PC-9 (cell line): ENCODE measurements at regions not wholly inside any gene's neighbourhood (a gene's known extent, or its start where the extent isn't known, plus 50 kb on each side); places are given as distances from the start of the nearest gene placed in this dataset.

ENCODE experiments used
- BruUV-seq: library from RNA; stranded (reverse); fragments of 400-500 nt; replicated peaks from 2 replicates; lab custom pipeline; 2021; lab: Mats Ljungman, UMichigan
- CTCF ChIA-PET: fragments of 300-600 bp; sonication (Branson Sonifier 250); formaldehyde crosslinking; loops from one replicate; lab custom pipeline; 2022; ENCODE audit warnings: antibody characterized with exemption; lab: Charles Lee
- POLR2A ChIA-PET: fragments of 300-600 bp; sonication (Branson Sonifier 250); formaldehyde crosslinking; loops from one replicate; lab custom pipeline; 2022; ENCODE audit warnings: antibody characterized with exemption; ENCODE audit not compliant: unreplicated experiment; lab: Charles Lee
- DNase-seq, 2 experiments: peaks; one replicate each; pipeline versions ENCODE4 v3.0.0 to v3.0.0-alpha.2; 2015 to 2022; ENCODE audit warnings: mixed read lengths in 1 of 2
- H2AFZ ChIP-seq: fragments of 200-600 bp; sonication (generic); 2 replicates; pipeline ENCODE4 v1.8.1; 2017; ENCODE audit warnings: antibody characterized with exemption
- H3F3A ChIP-seq: fragments of 200-600 bp; sonication (generic); 2 replicates; pipeline ENCODE4 v1.8.1; 2017; ENCODE audit warnings: antibody characterized with exemption, mild to moderate bottlenecking, low read depth; ENCODE audit not compliant: insufficient read depth
- H3K27ac ChIP-seq: fragments of 200-600 bp; sonication (generic); 2 replicates; pipeline ENCODE4 v1.6.1; 2016; ENCODE audit warnings: mixed run types
- H3K27me3 ChIP-seq: fragments of 200-600 bp; sonication (generic); 2 replicates; pipeline ENCODE4 v1.6.1; 2016; ENCODE audit warnings: low read depth, mixed run types; ENCODE audit not compliant: insufficient read depth
- H3K36me3 ChIP-seq: fragments of 200-600 bp; sonication (generic); 2 replicates; pipeline ENCODE4 v1.6.1; 2016; ENCODE audit warnings: low read depth, mixed run types
- H3K4me1 ChIP-seq: fragments of 200-600 bp; sonication (generic); replicated peaks from 2 replicates; pipeline ENCODE4 v1.6.1; 2016; ENCODE audit warnings: mixed run types; ENCODE audit not compliant: insufficient read depth
- H3K4me2 ChIP-seq: fragments of 200-600 bp; sonication (generic); 2 replicates; pipeline ENCODE4 v1.6.1; 2017; ENCODE audit warnings: mixed run types
- H3K4me3 ChIP-seq: fragments of 200-600 bp; sonication (generic); 2 replicates; pipeline ENCODE4 v1.6.1; 2016; ENCODE audit warnings: mixed run types
- H3K79me2 ChIP-seq: fragments of 200-600 bp; sonication (generic); 2 replicates; pipeline ENCODE4 v1.6.1; 2017; ENCODE audit warnings: low read depth, mixed run types
- H3K9me2 ChIP-seq: fragments of 200-600 bp; sonication (generic); 2 replicates; pipeline ENCODE4 v1.8.1; 2017; ENCODE audit warnings: mild to moderate bottlenecking; ENCODE audit not compliant: insufficient read depth
- H3K9me3 ChIP-seq: fragments of 200-600 bp; sonication (generic); 2 replicates; pipeline ENCODE4 v1.8.1; 2016; ENCODE audit warnings: low read depth; ENCODE audit not compliant: insufficient read depth
- H4K20me1 ChIP-seq: fragments of 200-600 bp; sonication (generic); 2 replicates; pipeline ENCODE4 v1.8.1; 2017; ENCODE audit not compliant: insufficient read depth
- CTCF ChIP-seq: fragments of 200-600 bp; sonication (generic); conservative IDR thresholded peaks from 2 replicates; pipeline ENCODE4 v1.6.1; 2017; ENCODE audit warnings: mixed run types, antibody characterized with exemption, mild to moderate bottlenecking, moderate library complexity
- EZH2 ChIP-seq: fragments of 200-600 bp; sonication (generic); IDR thresholded peaks from 2 replicates; pipeline ENCODE4 v1.8.0; 2017; ENCODE audit warnings: antibody characterized with exemption, low read depth
- intact Hi-C: fragments of 100-400 bp; cut with micrococcal nuclease; formaldehyde crosslinking; loops from one replicate; pipeline ENCODE4 v1.10.0; 2022; ENCODE audit not compliant: unreplicated experiment

- H3F3A ChIP-seq, result no peaks in the 10 kb centered on the region
- POLR2A ChIA-PET, result no interaction called here
- H3K27ac ChIP-seq, result no peak overlapping the region
- H4K20me1 ChIP-seq, result no peaks in the 10 kb centered on the region
- H3K9me2 ChIP-seq, result no peaks in the 10 kb centered on the region
- H3K36me3 ChIP-seq, result no peaks in the 10 kb centered on the region
- no peaks in the 10 kb centered on the region for H3K27me3 ChIP-seq
- no peak for TF ChIP-seq EZH2
- TF ChIP-seq CTCF, result no peak
- no peak overlapping the region for H3K4me2 ChIP-seq
- H3K79me2 ChIP-seq, result no peaks in the 10 kb centered on the region
- CTCF ChIA-PET, result no interaction called here
- H2AFZ ChIP-seq, result no peak overlapping the region
- H3K9me3 ChIP-seq, result no peaks in the 10 kb centered on the region
- intact Hi-C loops, result no loop called here
- H3K4me3 ChIP-seq, result no peak overlapping the region
- BruUV-seq, result no TSS peak
- DNase-seq, result no peak
- H3K4me1 ChIP-seq, result no peaks in the 10 kb centered on the region
These were observed 1345.2 kb downstream of the FSTL5 start for GRCh38 chr4:160818571-160818970.

DNA sequence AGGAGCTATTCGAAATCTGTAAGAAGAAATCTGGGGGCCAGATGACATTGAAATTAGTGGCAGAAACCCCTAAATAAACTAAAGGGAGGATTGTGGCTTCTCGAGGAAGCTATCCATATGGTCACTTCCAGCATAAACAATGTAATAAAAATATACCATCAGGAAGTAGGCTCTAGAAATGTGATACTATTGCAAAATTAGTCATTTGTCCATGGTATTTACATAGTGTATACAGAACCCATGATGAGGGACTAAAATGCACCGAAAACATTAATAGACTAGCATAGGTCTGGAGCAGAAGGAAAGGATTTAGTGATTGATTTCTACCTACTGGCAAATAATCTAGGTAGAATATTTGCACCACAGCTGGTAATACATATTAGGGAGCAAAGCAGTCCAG is 1344.0 kb downstream of the FSTL5 start:
- H3K4me2 ChIP-seq, result no peak overlapping the region; the same call in 1 of the 2 replicates
- no TSS peak for BruUV-seq
- ChIA-PET CTCF (no interaction called here), POLR2A (no interaction called here)
- H3K9me2 ChIP-seq, result no peaks in the 10 kb centered on the region
- H3K79me2 ChIP-seq, result no peaks in the 10 kb centered on the region
- intact Hi-C loops, result no loop called here
- no peaks in the 10 kb centered on the region for H3K27me3 ChIP-seq
- TF ChIP-seq EZH2 (no peak), CTCF (no peak)
- H3F3A ChIP-seq, result no peaks in the 10 kb centered on the region
- H3K27ac ChIP-seq, result no peak overlapping the region
- no peak overlapping the region for H3K4me3 ChIP-seq
- no peaks in the 10 kb centered on the region for H3K9me3 ChIP-seq
- no peaks in the 10 kb centered on the region for H3K36me3 ChIP-seq
- DNase-seq, result no peak
- H2AFZ ChIP-seq, result no peak overlapping the region
- H4K20me1 ChIP-seq, result no peaks in the 10 kb centered on the region
- no peaks in the 10 kb centered on the region for H3K4me1 ChIP-seq

- intact Hi-C loops, result no loop called here
- no peaks in the 10 kb centered on the region for H3K9me2 ChIP-seq
- no TSS peak for BruUV-seq
These were observed 1339.3 kb downstream of the FSTL5 start for GRCh38 chr4:160824481-160824880.

More at GRCh38 chr4:160824481-160824880, 1339.3 kb downstream of the FSTL5 start:
- no peak for DNase-seq
- no peak overlapping the region for H2AFZ ChIP-seq
- no peaks in the 10 kb centered on the region for H3K79me2 ChIP-seq
- H3K27ac ChIP-seq, result no peak overlapping the region
- ChIA-PET POLR2A (no interaction called here), CTCF (no interaction called here)
- no peaks in the 10 kb centered on the region for H3K9me3 ChIP-seq
- H3F3A ChIP-seq, result no peaks in the 10 kb centered on the region
- H3K4me2 ChIP-seq, result no peak overlapping the region
- no peak overlapping the region for H3K4me3 ChIP-seq
- no peak for TF ChIP-seq EZH2
- no peak for TF ChIP-seq CTCF
- H3K4me1 ChIP-seq, result no peaks in the 10 kb centered on the region
- no peaks in the 10 kb centered on the region for H3K36me3 ChIP-seq
- H3K27me3 ChIP-seq, result no peaks in the 10 kb centered on the region
- no peaks in the 10 kb centered on the region for H4K20me1 ChIP-seq
